Epithelial cell of proximal tubule (primary cell): ENCODE measurements at regions not wholly inside any gene's neighbourhood (a gene's known extent, or its start where the extent isn't known, plus 50 kb on each side); places are given as distances from the start of the nearest gene placed in this dataset.

Experiments
- DNase-seq: peaks from one replicate; pipeline ENCODE4 v3.0.0-alpha.2; 2011; ENCODE audit warnings: low read depth
- H3K4me3 ChIP-seq: 2 replicates; pipeline ENCODE4 v1.5.1; 2011; ENCODE audit warnings: low read depth, mild to moderate bottlenecking, low read length
- CTCF ChIP-seq: conservative IDR thresholded peaks from 2 replicates; pipeline ENCODE4 v1.5.1; 2012; ENCODE audit warnings: low read depth, mild to moderate bottlenecking, low read length

- no peak for TF ChIP-seq CTCF
- no peak overlapping the region for H3K4me3 ChIP-seq
- DNase-seq: no peak
Measured at GRCh38 chr13:75945841-75946482, 309.8 kb downstream of the LMO7 start.

GRCh38 chr13:75938811-75939560 lies 302.9 kb downstream of the LMO7 start:
- no peak for TF ChIP-seq CTCF
- no peak overlapping the region for H3K4me3 ChIP-seq
- DNase-seq: no peak

GRCh38 chr13:75936791-75937190 lies 300.7 kb downstream of the LMO7 start:
- no peak for TF ChIP-seq CTCF
- DNase-seq: no peak
- no peak overlapping the region for H3K4me3 ChIP-seq

GRCh38 chr13:75935805-75936204 lies 299.7 kb downstream of the LMO7 start:
- no peak overlapping the region for H3K4me3 ChIP-seq
- no peak for TF ChIP-seq CTCF
- DNase-seq: no peak

- DNase-seq: peak; percentile 37
- no peak for TF ChIP-seq CTCF
Measured at GRCh38 chr13:75934889-75935288, 298.8 kb downstream of the LMO7 start.

GRCh38 chr13:75932636-75933035 lies 296.5 kb downstream of the LMO7 start:
- TF ChIP-seq CTCF: no peak
- H3K4me3 ChIP-seq: no peak overlapping the region
- DNase-seq: no peak

More at GRCh38 chr13:75934889-75935288, 298.8 kb downstream of the LMO7 start:
- H3K4me3 ChIP-seq: no peak overlapping the region
